Glomerular endothelial cell (primary cell): ENCODE measurements at regions not wholly inside any gene's neighbourhood (a gene's known extent, or its start where the extent isn't known, plus 50 kb on each side); places are given as distances from the start of the nearest gene placed in this dataset.
"Not testable (repeated sequence)": the region's sequence is repeated elsewhere in the genome, so short reads cannot be mapped to it uniquely, and the experiment has no call there.

Experiments
- DNase-seq: peaks from one replicate; pipeline ENCODE4 v3.0.0-alpha.2; 2011; ENCODE audit warnings: low read depth, low spot score; ENCODE audit errors: extremely low read depth

DNA sequence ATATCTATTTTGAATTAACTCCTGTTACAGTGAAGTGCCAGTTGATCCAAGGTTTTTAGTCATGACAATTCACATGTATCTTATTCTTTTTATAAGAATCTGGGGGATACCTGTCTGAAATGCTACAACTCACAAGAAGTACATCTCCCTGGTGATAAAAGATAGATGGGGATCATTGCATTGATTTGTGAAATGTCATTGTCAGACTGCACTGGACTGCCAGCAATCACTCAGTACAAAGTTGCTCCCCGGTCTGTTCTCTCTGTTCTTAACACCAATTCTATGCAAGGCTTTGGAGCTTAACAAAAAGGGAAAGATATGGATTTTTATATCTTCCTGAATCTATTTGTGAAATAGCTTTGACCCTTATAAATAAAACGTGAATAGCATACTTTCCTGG, 171.8 kb upstream of the PCSK5 start:
- no peak for DNase-seq

DNA sequence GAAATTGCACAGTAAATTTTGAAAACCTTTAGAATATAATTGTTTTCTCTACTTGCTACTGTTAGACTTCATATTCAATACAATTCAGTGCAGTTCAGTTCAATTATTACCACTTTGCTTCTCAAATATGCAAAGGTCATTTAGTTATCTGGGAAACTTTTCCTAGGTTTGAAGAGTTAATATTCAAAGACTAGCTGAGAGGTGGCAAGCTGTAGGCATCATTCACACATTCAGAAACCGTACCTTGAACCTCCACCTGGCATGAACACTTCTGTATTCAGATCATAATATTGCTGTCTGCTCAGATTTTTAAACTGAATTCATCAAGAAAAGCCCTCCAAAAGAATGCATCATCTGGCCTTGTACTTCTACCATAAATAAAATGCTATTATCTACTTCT, 162.1 kb upstream of the PCSK5 start:
- DNase-seq = no peak

DNA sequence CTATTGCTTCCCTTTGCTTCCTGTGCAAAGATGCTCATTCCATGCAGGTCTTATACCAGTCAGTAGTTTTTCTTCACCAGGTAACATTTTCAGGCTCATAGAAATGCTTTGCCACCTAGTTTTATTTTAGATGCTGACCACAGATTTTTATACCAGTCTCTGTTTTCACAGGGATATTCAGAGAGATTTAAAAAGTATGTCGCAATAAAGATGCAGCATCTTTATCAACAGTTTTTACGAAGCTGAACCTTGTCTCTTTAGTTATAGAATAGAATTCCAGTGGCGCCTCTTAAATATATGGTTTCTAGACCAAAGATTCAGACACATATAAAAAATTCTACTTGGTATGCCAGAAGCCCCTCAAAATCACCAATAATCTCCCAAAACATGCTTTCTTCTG, 155.7 kb upstream of the PCSK5 start:
- no peak for DNase-seq

DNA sequence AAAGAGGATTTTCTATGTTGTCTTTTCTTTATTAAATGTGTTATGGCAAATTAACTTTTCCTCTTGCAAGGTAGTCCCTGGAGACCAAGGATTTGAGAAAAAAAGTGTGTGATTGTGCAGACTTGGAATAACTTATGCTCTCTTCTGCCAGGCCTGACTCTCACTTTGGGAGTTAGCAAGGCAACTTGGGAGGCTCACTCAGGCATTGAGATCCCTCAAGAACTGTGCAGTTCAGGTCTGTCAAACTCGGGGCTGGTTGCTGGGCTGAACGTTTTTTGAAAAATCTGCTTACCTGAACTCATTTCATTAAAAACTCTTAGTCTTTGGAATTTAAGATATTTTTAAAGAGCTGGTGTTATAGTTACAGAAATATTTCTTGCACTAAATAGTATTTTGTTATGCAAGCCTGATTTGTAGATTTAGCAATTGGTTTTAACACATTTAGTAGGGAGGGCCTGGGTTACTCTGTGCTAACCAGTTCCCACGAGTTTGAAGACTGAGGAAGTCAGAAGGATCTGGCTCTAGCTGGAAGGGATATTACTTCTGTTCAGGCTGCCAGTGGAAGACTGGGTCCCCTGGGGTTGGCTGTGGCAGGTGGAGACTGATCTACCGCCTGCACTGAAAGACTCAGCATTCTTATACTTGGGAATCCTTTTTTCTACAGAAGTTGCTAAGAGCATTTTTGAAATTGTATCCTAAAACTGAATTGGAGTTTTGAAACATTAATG, 150.4 kb upstream of the PCSK5 start:
- DNase-seq = no peak

DNA sequence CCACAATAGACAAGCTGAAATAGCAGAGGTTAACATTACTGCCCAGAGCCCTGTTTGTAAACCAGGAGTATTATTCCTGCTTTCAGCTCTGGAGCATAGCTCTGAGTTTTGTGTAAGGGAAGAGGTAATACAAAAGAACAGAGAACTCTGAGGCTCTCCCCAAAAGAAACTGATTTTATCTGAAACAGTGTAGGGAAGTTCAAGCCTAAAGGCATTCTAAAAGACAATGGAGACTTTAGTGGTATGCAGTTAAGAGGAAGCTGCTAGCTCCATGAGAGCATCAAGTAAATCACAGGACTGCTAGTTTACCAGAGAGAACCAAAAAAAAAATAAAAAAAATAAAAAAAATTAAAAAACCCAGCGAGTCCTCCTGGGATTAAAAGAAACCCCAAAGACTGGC, 146.6 kb upstream of the PCSK5 start:
- no peak for DNase-seq

DNA sequence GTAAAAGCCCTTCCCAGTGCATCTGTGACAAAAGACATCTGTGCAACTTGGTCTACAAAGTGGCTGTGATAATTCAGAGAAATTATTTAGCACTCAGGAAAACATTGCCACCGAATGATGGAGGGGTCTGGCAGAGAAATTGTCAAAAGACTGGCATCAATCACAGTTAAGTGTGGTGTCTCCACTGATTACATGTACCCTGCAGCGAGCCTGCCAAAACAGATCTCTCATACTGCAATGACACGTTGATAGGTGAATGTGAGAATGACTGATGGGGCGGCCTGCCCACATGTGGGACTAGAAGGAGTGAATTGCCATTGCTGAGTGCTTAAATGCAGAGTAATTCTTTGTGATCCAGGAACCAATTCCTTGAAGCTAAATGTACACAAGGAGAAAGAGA, 136.4 kb upstream of the PCSK5 start:
- DNase-seq = no peak

DNA sequence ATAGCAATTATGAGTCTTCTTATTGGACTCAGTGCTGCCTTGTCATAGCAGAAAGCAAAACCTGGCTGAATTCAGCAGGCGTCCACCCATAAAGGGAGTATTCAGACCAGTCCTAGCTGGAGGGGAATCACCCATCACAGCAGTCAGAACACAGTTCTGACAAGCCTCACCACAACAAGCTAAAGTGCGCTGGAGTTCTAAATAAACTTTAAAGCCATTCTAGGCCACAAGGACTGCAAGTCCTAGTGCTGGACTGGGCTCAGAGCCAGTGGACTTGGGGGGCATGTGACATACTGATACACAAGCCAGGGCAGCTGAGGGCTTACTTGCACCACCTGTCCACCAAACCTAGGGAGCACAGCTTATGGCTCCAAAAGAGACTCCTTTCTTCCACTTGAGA, 115.3 kb upstream of the PCSK5 start:
- DNase-seq = no peak

DNA sequence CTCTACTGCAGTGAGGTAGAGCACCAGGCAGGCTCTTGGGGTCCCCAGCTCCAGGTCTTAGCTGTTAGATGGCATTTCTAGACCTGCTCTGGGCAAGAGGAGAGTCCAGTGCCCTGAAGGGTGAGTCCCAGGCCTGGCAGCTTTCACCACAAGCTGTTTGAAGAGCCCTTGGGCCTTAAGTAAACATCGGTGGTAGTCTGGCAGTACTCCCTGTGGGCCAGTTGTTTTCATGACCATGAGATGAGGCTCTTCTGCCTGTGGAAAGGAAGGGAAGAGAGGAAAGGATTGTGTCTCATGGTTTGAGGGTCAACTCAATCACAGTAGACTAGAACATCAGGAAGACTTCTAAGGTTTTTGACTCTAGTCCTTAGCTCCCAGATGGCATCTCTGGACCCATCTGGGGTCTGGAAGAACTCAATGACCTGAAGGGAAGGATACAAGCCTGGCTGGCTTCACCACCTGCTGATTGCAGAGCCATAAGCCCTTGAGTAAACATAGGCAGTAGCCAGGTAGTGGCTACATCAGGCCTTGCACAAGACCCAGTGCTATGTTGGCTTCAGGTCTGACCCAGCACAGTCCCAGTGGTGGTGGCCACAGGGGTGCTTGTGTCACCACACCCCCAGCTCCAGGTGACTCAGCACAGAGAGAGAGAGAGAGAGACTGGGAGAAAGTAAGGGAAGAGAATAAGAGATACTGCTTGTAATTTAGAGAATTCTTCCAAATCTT, 114.3 kb upstream of the PCSK5 start:
- no peak for DNase-seq

DNA sequence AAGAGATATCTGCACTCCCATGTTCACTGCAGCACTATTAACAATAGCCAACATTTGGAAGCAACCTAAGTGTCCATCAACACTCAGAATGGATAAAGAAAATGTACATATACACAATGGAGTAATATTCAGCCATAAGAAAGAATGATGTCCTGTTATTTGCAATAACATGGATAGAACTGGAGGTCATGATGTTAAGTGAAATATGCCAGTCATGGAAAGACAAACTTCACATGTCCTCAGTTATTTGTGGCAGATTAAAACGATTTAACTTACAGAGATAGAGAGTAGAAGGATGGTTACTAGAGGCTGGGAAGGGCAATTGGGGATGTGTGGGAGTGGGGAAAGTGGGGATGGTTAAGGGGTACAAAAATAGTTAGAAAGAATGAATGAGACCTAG, 110.3 kb upstream of the PCSK5 start:
- no peak for DNase-seq

DNA sequence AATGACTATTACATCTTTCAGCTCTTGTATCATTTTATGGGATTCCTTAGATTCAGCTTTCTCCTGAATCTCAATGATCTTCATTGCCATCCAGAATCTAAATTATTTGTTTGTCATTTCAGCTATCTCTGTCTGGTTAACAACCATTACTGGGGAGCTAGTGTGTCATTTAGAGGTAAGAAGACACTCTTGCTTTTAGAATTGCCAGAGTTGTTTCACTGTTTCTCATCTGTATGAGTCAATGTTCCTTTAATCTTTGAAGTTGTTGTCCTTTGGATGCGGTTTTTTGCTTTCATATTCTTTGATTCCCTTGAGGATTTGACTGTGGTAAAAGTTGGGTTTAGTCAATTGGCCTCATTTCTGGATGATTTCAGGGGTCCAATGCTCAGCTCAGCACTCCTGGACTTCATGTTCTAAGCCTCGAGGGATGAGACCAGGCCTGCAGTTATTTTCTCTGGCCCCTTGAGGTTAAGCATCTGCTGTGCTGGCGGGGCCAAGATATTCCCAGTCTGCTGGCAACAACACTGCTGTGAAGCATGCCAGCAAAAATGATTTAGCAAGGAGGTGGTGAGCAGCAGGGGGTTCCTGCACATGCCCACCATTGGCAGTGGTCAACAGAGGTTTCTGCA, 102.4 kb upstream of the PCSK5 start:
- no peak for DNase-seq

DNA sequence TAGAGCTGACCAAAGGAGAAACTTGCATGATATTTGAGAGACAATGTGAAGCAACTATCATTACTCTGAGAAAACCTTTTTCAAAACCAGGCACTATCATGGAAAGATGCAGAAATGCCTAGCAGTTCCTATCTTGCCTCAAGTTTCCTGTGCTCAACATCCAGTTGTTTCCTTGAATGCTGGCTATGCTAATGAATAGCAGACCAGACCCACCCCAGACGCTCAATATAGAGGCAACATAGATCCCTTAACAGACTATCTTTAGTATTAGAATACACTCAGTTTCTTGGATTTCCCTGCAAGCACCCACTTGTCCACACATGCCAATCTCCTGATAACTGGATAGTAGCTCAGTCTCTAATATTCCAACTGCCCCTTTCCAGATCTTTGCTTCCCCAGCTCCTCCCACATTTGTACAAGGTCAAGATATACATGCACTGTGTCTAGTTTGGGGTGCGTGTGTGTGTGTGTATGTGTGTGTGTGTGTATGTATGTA, 93.3 kb upstream of the PCSK5 start:
- no peak for DNase-seq

DNA sequence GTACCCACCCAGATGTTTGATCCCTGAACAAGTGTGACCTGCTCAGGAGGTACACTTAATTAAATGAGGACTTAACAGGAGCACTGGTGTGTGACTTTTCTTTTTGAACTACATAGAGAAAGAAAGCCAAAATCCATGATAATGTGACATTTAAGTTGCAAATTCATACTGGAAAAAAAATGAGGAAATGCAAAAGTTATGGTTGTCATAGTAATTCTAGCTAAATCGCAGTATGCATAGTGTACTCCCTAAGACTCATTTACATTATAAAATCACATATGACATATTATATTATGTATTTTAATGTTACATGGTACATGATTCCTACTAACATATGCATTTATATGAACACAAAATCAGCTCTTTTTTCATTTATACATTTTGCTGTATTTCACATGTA, 92.0 kb upstream of the PCSK5 start:
- no peak for DNase-seq

DNA sequence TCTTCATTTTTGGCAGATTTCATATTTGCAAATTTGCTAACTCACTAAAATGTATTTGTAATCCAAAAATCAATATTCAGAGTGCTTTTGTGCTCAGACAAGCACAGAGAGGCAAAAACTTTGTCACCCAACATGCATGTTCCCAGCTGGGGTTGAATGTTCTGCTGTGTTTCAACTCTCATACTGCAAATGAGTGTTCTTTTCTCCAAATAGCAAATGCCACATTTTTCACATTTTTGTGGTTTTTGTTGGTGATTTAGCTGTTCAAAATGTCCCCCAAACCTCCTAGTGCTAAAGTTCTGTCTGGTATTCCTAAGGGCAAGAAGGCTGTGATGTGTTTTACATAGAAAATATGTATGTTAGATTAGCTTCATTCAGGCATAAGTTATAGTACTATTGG, 87.3 kb upstream of the PCSK5 start:
- DNase-seq = no peak

DNA sequence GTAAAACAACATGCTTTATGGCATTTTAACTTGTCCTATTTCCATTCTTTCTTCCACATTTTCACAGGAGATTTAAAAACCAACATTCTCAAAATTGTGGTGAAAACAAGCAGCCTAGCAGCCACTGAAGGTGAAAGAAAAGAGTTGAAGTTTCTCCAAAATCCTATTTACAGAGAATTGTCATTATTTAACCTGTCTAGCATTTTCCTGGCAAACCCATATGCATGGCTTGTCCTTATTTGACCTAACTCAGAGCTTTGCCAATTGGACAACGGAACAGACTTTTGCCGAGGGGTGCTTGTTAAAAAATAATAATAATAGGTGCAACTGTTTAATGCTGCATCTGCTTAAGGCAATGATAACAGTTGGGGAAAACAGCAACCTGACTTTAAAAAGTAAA, 80.4 kb upstream of the PCSK5 start:
- DNase-seq = no peak

DNA sequence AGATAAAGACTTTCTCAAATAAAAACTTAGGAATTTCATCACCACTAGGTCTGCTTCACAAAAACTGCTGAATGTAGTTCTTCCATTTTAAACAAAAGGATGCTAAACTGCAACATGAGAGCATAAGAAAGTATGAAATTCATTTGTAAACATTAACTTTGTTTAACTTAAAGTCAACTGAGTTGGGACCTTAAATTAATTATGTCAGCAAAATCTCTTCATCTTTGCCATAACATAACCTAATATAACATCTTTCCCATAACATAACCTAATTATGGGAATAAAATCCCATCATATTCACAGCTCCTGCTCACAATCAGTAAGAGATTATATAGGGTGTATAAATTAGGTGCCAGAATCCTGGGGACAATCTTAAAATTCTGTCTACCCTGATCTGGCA, 78.8 kb upstream of the PCSK5 start:
- no peak for DNase-seq

DNA sequence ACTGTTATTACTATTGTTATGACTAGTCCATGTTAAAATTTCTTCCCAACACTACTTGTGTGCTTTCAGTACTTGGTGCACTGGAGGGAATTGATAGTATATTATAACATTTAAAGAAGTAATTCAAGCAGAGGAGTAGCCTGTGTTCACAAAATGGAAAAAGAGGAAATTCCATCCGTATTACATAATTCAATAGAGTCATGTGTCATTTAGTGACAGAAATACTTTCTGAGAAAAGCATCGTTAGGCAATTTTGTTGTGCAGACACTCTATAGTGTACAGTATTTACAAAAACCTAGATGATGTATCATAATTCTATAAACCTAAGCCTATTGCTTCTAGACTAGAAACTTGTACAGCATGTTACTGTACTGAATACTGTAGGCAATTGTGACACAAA, 78.3 kb upstream of the PCSK5 start:
- DNase-seq = no peak

DNA sequence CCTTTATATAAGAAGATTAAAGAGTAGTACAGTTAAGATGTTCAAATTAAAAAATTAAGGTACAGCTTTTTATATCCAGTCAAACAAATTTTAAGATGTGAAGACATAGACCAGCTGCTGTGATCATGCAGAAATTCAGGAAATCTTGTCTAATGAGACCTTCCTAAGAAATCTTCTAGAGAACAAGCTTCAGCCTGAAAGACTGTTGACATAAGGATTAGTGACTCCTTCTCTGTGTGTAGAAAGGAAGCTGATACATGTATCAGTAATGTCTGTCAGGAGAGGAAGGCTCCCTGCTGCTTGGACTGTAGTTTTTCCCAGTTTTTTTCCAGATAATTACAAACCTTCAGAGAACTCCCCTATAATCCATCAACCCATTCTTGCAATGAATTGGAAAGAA, 75.8 kb upstream of the PCSK5 start:
- no peak for DNase-seq

DNA sequence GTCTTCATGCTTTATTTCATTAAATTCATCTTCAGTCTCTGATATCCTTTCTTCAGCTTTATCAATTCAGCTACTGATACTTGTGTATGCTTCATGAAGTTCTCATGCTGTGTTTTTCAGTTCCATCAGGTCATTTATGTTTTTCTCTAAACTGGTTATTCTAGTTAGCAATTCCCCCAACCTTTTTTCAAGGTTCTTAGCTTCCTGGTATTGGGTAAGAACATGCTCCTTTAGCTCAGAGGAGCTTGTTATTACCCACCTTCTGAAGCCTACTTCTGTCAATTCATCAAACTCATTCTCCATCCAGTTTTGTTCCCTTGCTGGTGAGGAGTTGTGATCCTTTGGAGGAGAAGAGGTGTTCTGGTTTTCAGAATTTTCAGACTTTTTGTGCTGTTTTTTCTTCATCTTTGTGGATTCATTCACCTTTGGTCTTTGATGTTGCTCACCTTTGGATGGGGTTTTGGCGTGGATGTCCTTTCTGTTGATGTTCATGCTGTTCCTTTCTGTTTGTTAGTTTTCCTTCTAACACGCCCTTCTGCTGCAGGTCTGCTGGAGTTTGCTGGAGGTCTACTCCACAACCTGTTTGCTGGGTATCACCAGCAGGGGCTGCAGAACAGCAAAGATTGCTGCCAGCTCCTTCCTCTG, 69.9 kb upstream of the PCSK5 start:
- DNase-seq = not testable (repeated sequence)

DNA sequence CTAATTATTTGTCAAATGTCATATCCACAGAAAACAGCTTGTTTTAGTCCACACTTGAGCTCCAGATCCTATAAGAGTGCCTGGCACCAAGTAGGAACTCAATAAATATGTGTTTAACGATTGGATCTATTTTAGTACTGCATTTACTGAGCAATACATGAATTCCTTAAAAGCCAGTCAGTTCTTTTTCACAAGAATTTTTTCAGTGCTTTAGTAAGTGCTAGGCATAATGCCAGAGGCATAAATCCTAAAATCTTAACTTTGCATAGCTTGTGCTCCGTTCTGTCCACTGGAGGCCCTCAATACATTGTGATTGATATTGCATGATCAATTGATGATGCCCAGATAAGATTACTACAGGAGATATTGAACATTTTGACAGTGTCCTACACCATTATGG, 67.3 kb upstream of the PCSK5 start:
- no peak for DNase-seq

DNA sequence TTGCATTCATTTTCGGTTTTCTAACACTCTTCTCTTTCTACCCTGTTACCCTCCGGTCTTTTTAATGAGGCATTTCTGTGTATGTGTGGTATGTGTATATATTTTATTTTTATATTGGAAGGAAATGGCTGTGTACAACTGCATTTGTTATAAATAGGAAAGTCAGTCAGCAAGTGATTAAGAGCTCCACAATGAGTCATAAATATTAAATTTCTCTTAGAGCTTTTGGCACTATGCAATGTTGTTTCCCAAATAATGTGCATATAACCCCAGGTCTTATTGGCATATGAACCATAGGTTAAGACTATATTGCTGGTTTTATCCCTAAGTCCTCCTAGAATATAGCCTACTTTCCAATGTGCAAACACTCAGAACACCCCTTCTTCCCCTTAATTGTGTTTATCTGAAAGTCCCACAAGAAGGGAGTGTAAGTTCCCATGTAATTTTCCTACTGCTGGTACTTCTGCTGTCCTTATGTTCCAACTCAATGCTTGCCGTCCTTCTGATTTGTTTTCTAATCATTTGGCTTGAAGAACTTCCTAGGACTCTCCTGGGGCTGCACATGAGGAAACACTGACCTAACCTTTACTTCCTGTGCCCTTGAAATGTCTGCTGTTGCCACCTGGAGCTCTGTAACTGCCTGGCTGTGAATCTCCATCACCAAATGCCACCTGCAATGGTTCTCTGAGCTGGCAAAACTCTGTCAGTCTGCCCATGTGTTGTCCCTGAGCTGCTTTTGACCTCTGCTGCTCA, 65.5 kb upstream of the PCSK5 start:
- no peak for DNase-seq

DNA sequence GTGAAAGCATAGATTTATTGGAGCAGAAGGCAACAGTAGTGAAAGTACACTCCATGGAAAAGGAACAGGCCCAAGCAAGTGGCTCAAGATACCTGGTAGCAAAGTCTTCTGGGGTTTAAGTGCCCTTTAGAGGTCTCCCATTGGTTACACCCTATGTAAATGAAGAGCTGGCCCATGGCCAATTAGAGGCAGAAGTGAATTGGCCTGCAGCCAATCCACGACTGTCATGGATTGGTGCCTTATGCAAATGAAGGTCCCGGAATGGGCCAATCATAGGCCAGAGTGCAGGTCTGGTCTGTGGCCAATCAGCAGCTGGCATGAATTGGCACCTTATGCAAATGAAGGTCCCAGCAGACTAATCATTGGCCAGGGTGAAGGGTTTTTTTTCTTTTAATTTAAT, 64.2 kb upstream of the PCSK5 start:
- DNase-seq = no peak
